MM.1S (cell line): ENCODE measurements at regions not wholly inside any gene's neighbourhood (a gene's known extent, or its start where the extent isn't known, plus 50 kb on each side); places are given as distances from the start of the nearest gene placed in this dataset.

Experiments used
- EZH2 ChIP-seq: fragments of 300-600 bp; sonication (generic); optimal IDR thresholded peaks from 2 replicates; pipeline ENCODE3; 2017; ENCODE audit warnings: low read depth, mild to moderate bottlenecking, antibody characterized with exemption, low read length, mixed read lengths
- TF ChIP-seq, protein P1 (sequence below): fragments of 300-600 bp; sonication (generic); IDR thresholded peaks from 2 replicates; pipeline ENCODE4 v1.5.1; 2016; ENCODE audit warnings: antibody characterized with exemption, low read length, mixed read lengths

DNA sequence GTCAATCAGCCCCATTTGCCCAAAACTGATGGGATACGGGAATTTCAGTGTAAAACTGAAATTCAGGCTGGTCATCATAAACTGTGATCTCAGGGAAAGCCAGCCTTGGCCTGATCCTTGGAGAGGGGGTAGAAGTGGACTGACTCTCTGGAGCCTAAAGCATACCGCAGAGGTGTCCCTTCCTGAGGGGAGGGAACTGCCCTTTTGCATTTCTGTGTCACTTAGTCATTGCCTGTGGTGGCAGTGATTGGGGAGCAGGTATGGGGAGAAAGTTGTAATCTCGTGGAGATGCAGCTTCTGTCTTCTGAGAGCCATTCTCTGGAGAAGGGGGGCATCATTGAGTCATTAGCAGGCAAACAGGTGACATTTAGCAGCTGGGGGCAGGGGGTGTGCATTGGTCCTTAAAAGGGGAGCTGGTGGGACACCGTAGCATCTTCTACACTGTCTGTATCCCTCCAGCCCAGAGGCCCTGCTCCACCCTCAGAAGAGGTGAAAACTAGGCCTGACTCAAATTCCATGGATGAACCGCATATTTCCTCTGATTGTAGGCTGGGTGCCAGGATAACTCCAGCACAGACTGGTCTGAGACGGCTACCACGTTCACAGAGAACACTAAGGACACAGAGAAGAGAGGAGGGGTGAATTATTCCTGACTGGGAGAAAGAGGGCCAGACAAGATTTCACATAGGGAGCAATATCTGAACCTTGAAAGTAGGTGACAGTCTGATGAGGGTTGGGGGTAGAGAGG, 143.3 kb downstream of the SEC61B start:
- no peak for TF ChIP-seq EZH2
- TF ChIP-seq, protein P1, sequence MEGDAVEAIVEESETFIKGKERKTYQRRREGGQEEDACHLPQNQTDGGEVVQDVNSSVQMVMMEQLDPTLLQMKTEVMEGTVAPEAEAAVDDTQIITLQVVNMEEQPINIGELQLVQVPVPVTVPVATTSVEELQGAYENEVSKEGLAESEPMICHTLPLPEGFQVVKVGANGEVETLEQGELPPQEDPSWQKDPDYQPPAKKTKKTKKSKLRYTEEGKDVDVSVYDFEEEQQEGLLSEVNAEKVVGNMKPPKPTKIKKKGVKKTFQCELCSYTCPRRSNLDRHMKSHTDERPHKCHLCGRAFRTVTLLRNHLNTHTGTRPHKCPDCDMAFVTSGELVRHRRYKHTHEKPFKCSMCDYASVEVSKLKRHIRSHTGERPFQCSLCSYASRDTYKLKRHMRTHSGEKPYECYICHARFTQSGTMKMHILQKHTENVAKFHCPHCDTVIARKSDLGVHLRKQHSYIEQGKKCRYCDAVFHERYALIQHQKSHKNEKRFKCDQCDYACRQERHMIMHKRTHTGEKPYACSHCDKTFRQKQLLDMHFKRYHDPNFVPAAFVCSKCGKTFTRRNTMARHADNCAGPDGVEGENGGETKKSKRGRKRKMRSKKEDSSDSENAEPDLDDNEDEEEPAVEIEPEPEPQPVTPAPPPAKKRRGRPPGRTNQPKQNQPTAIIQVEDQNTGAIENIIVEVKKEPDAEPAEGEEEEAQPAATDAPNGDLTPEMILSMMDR = no peak
